ENCODE measurements at regions not wholly inside any gene's neighbourhood (a gene's known extent, or its start where the extent isn't known, plus 50 kb on each side); places are given as distances from the start of the nearest gene placed in this dataset.

GRCh38 chr4:152157629-152158028, 378.3 kb downstream of the FBXW7 start:
- TF ChIP-seq CTCF (IDR thresholded peaks at IDR 0.05) (no peak), POLR2AphosphoS5 (IDR thresholded peaks at IDR 0.05; ENCODE audit: insufficient read depth in 1 of 2, low read depth in 1 of 2) (no peak), POLR2A (IDR thresholded peaks at IDR 0.05) (no peak)
- Histone ChIP-seq H3K27ac (no peak overlapping the region), H3K9me3 (no peaks in the 10 kb centered on the region), H3K27me3 (no peaks in the 10 kb centered on the region), H3K36me3 (no peaks in the 10 kb centered on the region), H3K4me3 (no peak overlapping the region), H3K4me1 (no peaks in the 10 kb centered on the region)
- DNase-seq (ENCODE audit: extremely low spot score in 2 of 2): no peak
- intact Hi-C loops (cut with DNase I): no loop called here

GRCh38 chr4:152156442-152156841, 379.4 kb downstream of the FBXW7 start:
- TF ChIP-seq POLR2AphosphoS5 (IDR thresholded peaks at IDR 0.05; ENCODE audit: insufficient read depth in 1 of 2, low read depth in 1 of 2) (no peak), CTCF (IDR thresholded peaks at IDR 0.05) (no peak), POLR2A (IDR thresholded peaks at IDR 0.05) (no peak)
- no peaks in the 10 kb centered on the region for H3K27me3 ChIP-seq
- no peaks in the 10 kb centered on the region for H3K9me3 ChIP-seq
- H3K4me1 ChIP-seq: no peaks in the 10 kb centered on the region
- no peak overlapping the region for H3K27ac ChIP-seq
- no peak for DNase-seq (ENCODE audit: extremely low spot score in 2 of 2)
- no peaks in the 10 kb centered on the region for H3K36me3 ChIP-seq
- intact Hi-C loops (cut with DNase I): no loop called here
- H3K4me3 ChIP-seq: no peak overlapping the region

- H3K27me3 ChIP-seq: no peaks in the 10 kb centered on the region
- no peak for TF ChIP-seq POLR2AphosphoS5 (IDR thresholded peaks at IDR 0.05; ENCODE audit: insufficient read depth in 1 of 2, low read depth in 1 of 2)
- no peaks in the 10 kb centered on the region for H3K36me3 ChIP-seq
- H3K9me3 ChIP-seq: no peaks in the 10 kb centered on the region
- H3K4me1 ChIP-seq: no peaks in the 10 kb centered on the region
- no peak overlapping the region for H3K4me3 ChIP-seq
- intact Hi-C loops (cut with DNase I): no loop called here
- H3K27ac ChIP-seq: no peak overlapping the region
- DNase-seq (ENCODE audit: extremely low spot score in 2 of 2): no peak
Measured at GRCh38 chr4:152155070-152155469, 380.8 kb downstream of the FBXW7 start.

GRCh38 chr4:152154433-152154832, 381.5 kb downstream of the FBXW7 start:
- Histone ChIP-seq H3K27me3 (no peaks in the 10 kb centered on the region), H3K36me3 (no peaks in the 10 kb centered on the region), H3K4me3 (no peak overlapping the region), H3K4me1 (no peaks in the 10 kb centered on the region), H3K27ac (no peak overlapping the region), H3K9me3 (no peaks in the 10 kb centered on the region)
- intact Hi-C loops (cut with DNase I): no loop called here
- no peak for TF ChIP-seq CTCF (IDR thresholded peaks at IDR 0.05)
- no peak for TF ChIP-seq POLR2AphosphoS5 (IDR thresholded peaks at IDR 0.05; ENCODE audit: insufficient read depth in 1 of 2, low read depth in 1 of 2)
- no peak for TF ChIP-seq POLR2A (IDR thresholded peaks at IDR 0.05)
- no peak for DNase-seq (ENCODE audit: extremely low spot score in 2 of 2)

GRCh38 chr4:152153476-152154270, 382.2 kb downstream of the FBXW7 start:
- Histone ChIP-seq H3K27ac (no peak overlapping the region), H3K4me3 (no peak overlapping the region), H3K36me3 (no peaks in the 10 kb centered on the region), H3K9me3 (no peaks in the 10 kb centered on the region), H3K27me3 (no peaks in the 10 kb centered on the region), H3K4me1 (no peaks in the 10 kb centered on the region)
- TF ChIP-seq POLR2A (IDR thresholded peaks at IDR 0.05): no peak
- no peak for TF ChIP-seq CTCF (IDR thresholded peaks at IDR 0.05)
- no peak for TF ChIP-seq POLR2AphosphoS5 (IDR thresholded peaks at IDR 0.05; ENCODE audit: insufficient read depth in 1 of 2, low read depth in 1 of 2)
- intact Hi-C loops (cut with DNase I): no loop called here
- no peak for DNase-seq (ENCODE audit: extremely low spot score in 2 of 2)

Measured in vagina (tissue), 2 donors.